ENCODE measurements at regions not wholly inside any gene's neighbourhood (a gene's known extent, or its start where the extent isn't known, plus 50 kb on each side); places are given as distances from the start of the nearest gene placed in this dataset.

- DNase-seq = no peak
- WGBS (ENCODE audit: insufficient coverage) = 100% methylated on average over 1 of the region's 3 CpGs
- H3K4me1 ChIP-seq (ENCODE audit: control extremely low read depth in 1 of 4, control insufficient read depth in 4 of 4, insufficient read depth in 4 of 4, low read length in 3 of 4) = peaks cover 9 to 53% (median 36%) of the 10 kb centered on the region in 4 experiments
- CTCF ChIA-PET = interaction anchor here (1.3 to 2.0 kb wide), 2 partner anchors 10 to 16 kb away, joined by 3 to 5 read pairs; no protein-coding TSS in a partner anchor
- no peak overlapping the region for H3K4me3 ChIP-seq (ENCODE audit: control insufficient read depth in 1 of 7, extremely low read depth in 1 of 7, insufficient read depth in 4 of 7, low read depth in 2 of 7, low read length in 6 of 7)
- POLR2A ChIA-PET = no interaction called here
- H3K27me3 ChIP-seq (replicated peaks in 2 of 5; ENCODE audit: control insufficient read depth in 4 of 5, insufficient read depth in 5 of 5, low read length in 4 of 5) = no peaks in the 10 kb centered on the region
- H3K9me3 ChIP-seq (ENCODE audit: control extremely low read depth in 1 of 5, control insufficient read depth in 4 of 5, insufficient read depth in 2 of 5, low read depth in 1 of 5, low read length in 4 of 5) = no peaks in the 10 kb centered on the region
- no peaks in the 10 kb centered on the region for H3K36me3 ChIP-seq (ENCODE audit: control insufficient read depth in 4 of 4, insufficient read depth in 4 of 4, low read length in 3 of 4)
- H3K27ac ChIP-seq (ENCODE audit: insufficient read depth in 1 of 2, low read depth in 1 of 2, low read length in 2 of 2, poor library complexity in 1 of 2, severe bottlenecking in 2 of 2) = no peak overlapping the region
Observed at GRCh38 chr3:18225709-18226108, 199.4 kb downstream of the SATB1 start.

DNA sequence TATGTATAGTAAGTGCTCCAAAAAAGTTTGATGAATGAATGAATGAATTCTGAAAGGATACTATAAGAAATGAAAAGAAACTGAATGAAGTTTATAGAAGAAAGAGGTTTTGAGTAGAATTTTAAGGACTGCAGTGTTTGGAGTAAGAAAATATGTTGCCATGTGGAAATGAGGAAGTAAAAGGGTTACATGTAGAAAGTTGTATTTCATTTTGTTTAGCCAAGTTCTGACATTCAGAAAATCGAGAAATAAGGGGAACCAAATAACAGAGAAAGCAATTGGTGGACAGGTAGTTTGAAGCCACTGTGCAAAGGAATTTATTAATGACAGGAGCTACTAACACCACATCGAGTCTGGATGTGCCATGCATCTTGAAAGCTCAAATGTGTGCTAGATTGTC is 200.7 kb downstream of the SATB1 start:
- H3K27me3 ChIP-seq (replicated peaks in 2 of 5; ENCODE audit: control insufficient read depth in 4 of 5, insufficient read depth in 5 of 5, low read length in 4 of 5) = no peaks in the 10 kb centered on the region
- H3K27ac ChIP-seq (ENCODE audit: insufficient read depth in 1 of 2, low read depth in 1 of 2, low read length in 2 of 2, poor library complexity in 1 of 2, severe bottlenecking in 2 of 2) = peak overlapping the region in 1 of 2 experiments; percentile 12
- no peaks in the 10 kb centered on the region for H3K36me3 ChIP-seq (ENCODE audit: control insufficient read depth in 4 of 4, insufficient read depth in 4 of 4, low read length in 3 of 4)
- H3K4me1 ChIP-seq (ENCODE audit: control extremely low read depth in 1 of 4, control insufficient read depth in 4 of 4, insufficient read depth in 4 of 4, low read length in 3 of 4) = peaks cover 14 to 53% (median 36%) of the 10 kb centered on the region in 4 experiments
- CTCF ChIA-PET = interaction anchor here (1.2 to 2.0 kb wide), 3 partner anchors 9 to 247 kb away, joined by 3 to 5 read pairs (median 4); no protein-coding TSS in a partner anchor
- no peaks in the 10 kb centered on the region for H3K9me3 ChIP-seq (ENCODE audit: control extremely low read depth in 1 of 5, control insufficient read depth in 4 of 5, insufficient read depth in 2 of 5, low read depth in 1 of 5, low read length in 4 of 5)
- POLR2A ChIA-PET = no interaction called here
- H3K4me3 ChIP-seq (ENCODE audit: control insufficient read depth in 1 of 7, extremely low read depth in 1 of 7, insufficient read depth in 4 of 7, low read depth in 2 of 7, low read length in 6 of 7) = peak overlapping the region in 1 of 7 experiments; percentile 1
- WGBS (ENCODE audit: insufficient coverage) = 0% methylated on average over 2 of the region's 2 CpGs
- DNase-seq = peak; percentile 17 to 85 (median 71)

- ChIA-PET POLR2A (interaction anchor here (0.6 to 1.0 kb wide), 2 partner anchors 15 to 158 kb away, joined by 3 read pairs; no protein-coding TSS in a partner anchor), CTCF (interaction anchor here (1.1 to 2.0 kb wide), 4 partner anchors 9 to 247 kb away, joined by 3 to 5 read pairs (median 4); no protein-coding TSS in a partner anchor)
- no peaks in the 10 kb centered on the region for H3K9me3 ChIP-seq (ENCODE audit: control extremely low read depth in 1 of 5, control insufficient read depth in 4 of 5, insufficient read depth in 2 of 5, low read depth in 1 of 5, low read length in 4 of 5)
- H3K4me1 ChIP-seq (ENCODE audit: control extremely low read depth in 1 of 4, control insufficient read depth in 4 of 4, insufficient read depth in 4 of 4, low read length in 3 of 4) = peaks cover 14 to 51% (median 36%) of the 10 kb centered on the region in 4 experiments
- peak; percentile 9 to 67 (median 28) for DNase-seq
- peak overlapping the region in 3 of 7 experiments; percentile 1 to 20 (median 1) for H3K4me3 ChIP-seq (ENCODE audit: control insufficient read depth in 1 of 7, extremely low read depth in 1 of 7, insufficient read depth in 4 of 7, low read depth in 2 of 7, low read length in 6 of 7)
- H3K27ac ChIP-seq (ENCODE audit: insufficient read depth in 1 of 2, low read depth in 1 of 2, low read length in 2 of 2, poor library complexity in 1 of 2, severe bottlenecking in 2 of 2) = peak overlapping the region in 1 of 2 experiments; percentile 12
- no peaks in the 10 kb centered on the region for H3K36me3 ChIP-seq (ENCODE audit: control insufficient read depth in 4 of 4, insufficient read depth in 4 of 4, low read length in 3 of 4)
- WGBS (ENCODE audit: insufficient coverage) = 75% methylated on average over 2 of the region's 6 CpGs
- H3K27me3 ChIP-seq (replicated peaks in 2 of 5; ENCODE audit: control insufficient read depth in 4 of 5, insufficient read depth in 5 of 5, low read length in 4 of 5) = no peaks in the 10 kb centered on the region
Observed at GRCh38 chr3:18223974-18224373, 201.2 kb downstream of the SATB1 start.

DNA sequence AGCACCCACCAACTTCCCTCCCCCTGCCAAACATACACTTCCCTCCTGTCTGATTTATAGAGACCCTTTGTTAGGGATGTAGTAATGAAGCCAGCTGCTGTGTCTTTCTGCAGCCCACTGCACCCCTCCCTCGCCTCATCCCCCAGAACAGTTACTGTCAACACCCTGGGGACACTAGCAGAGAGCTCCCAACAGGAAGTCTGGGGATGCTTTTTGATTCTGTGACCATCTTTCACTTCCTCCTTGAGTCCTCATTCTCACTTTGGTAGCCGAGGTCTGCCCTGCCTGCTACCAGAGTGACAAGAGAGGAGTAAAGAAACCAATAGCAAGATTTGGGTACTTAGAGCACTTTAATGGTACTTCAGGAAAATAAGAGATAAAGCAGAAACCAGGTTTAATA is 201.6 kb downstream of the SATB1 start:
- POLR2A ChIA-PET = interaction anchor here (0.6 to 1.0 kb wide), 2 partner anchors 15 to 158 kb away, joined by 3 read pairs; no protein-coding TSS in a partner anchor
- CTCF ChIA-PET = interaction anchor here (1.1 to 2.0 kb wide), 4 partner anchors 14 to 246 kb away, joined by 3 to 5 read pairs (median 3); no protein-coding TSS in a partner anchor
- Histone ChIP-seq H3K4me1 (ENCODE audit: control extremely low read depth in 1 of 4, control insufficient read depth in 4 of 4, insufficient read depth in 4 of 4, low read length in 3 of 4) (peaks cover 14 to 49% (median 34%) of the 10 kb centered on the region in 4 experiments), H3K9me3 (ENCODE audit: control extremely low read depth in 1 of 5, control insufficient read depth in 4 of 5, insufficient read depth in 2 of 5, low read depth in 1 of 5, low read length in 4 of 5) (no peaks in the 10 kb centered on the region), H3K36me3 (ENCODE audit: control insufficient read depth in 4 of 4, insufficient read depth in 4 of 4, low read length in 3 of 4) (no peaks in the 10 kb centered on the region), H3K27ac (ENCODE audit: insufficient read depth in 1 of 2, low read depth in 1 of 2, low read length in 2 of 2, poor library complexity in 1 of 2, severe bottlenecking in 2 of 2) (peak overlapping the region in 1 of 2 experiments; percentile 12), H3K27me3 (replicated peaks in 2 of 5; ENCODE audit: control insufficient read depth in 4 of 5, insufficient read depth in 5 of 5, low read length in 4 of 5) (no peaks in the 10 kb centered on the region), H3K4me3 (ENCODE audit: control insufficient read depth in 1 of 7, extremely low read depth in 1 of 7, insufficient read depth in 4 of 7, low read depth in 2 of 7, low read length in 6 of 7) (peak overlapping the region in 2 of 7 experiments; percentile 20 to 25)
- no CpG with 5 or more reads among the region's 2 CpGs for WGBS (ENCODE audit: insufficient coverage)
- DNase-seq = peak; percentile 48 to 91 (median 85)

DNA sequence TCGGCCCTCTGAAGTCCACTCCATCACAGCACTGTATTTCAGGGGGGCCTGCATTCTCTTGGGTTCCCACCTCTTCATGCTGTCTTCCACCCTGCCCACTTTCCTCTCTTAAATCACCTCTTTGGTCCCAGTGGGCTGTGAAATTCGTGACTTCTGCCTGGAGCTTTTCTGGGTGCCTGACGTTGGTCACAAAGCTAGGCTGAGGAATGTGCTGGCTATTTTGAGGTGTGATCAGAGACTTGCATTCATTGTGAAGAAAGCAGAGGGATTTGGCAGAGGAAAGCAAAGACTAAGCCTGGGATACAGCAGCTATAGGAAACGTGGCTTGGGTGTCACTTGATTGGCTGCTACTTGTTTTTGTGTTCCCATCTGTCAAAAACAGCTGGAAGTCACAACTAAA is 202.5 kb downstream of the SATB1 start:
- ChIA-PET POLR2A (interaction anchor here (0.6 kb wide), 1 partner anchor 98 kb away, joined by 3 read pairs; no protein-coding TSS in a partner anchor), CTCF (interaction anchor here (1.4 kb wide), 2 partner anchors 12 to 241 kb away, joined by 3 read pairs; no protein-coding TSS in a partner anchor)
- Histone ChIP-seq H3K9me3 (ENCODE audit: control extremely low read depth in 1 of 5, control insufficient read depth in 4 of 5, insufficient read depth in 2 of 5, low read depth in 1 of 5, low read length in 4 of 5) (no peaks in the 10 kb centered on the region), H3K27me3 (replicated peaks in 2 of 5; ENCODE audit: control insufficient read depth in 4 of 5, insufficient read depth in 5 of 5, low read length in 4 of 5) (no peaks in the 10 kb centered on the region), H3K27ac (ENCODE audit: insufficient read depth in 1 of 2, low read depth in 1 of 2, low read length in 2 of 2, poor library complexity in 1 of 2, severe bottlenecking in 2 of 2) (peak overlapping the region in 1 of 2 experiments; percentile 39), H3K4me1 (ENCODE audit: control extremely low read depth in 1 of 4, control insufficient read depth in 4 of 4, insufficient read depth in 4 of 4, low read length in 3 of 4) (peaks cover 14 to 48% (median 30%) of the 10 kb centered on the region in 4 experiments), H3K36me3 (ENCODE audit: control insufficient read depth in 4 of 4, insufficient read depth in 4 of 4, low read length in 3 of 4) (no peaks in the 10 kb centered on the region), H3K4me3 (ENCODE audit: control insufficient read depth in 1 of 7, extremely low read depth in 1 of 7, insufficient read depth in 4 of 7, low read depth in 2 of 7, low read length in 6 of 7) (no peak overlapping the region)
- DNase-seq = no peak
- WGBS (ENCODE audit: insufficient coverage) = 88% methylated on average over 3 of the region's 4 CpGs

- WGBS (ENCODE audit: insufficient coverage) = 89% methylated on average over 5 of the region's 7 CpGs
- no peak overlapping the region for H3K4me3 ChIP-seq (ENCODE audit: control insufficient read depth in 1 of 7, extremely low read depth in 1 of 7, insufficient read depth in 4 of 7, low read depth in 2 of 7, low read length in 6 of 7)
- DNase-seq = peak in 1 of 3 donors; percentile 25
- peaks cover 0 to 3% (median 0%) of the 10 kb centered on the region in 5 experiments for H3K9me3 ChIP-seq (ENCODE audit: control extremely low read depth in 1 of 5, control insufficient read depth in 4 of 5, insufficient read depth in 2 of 5, low read depth in 1 of 5, low read length in 4 of 5)
- no peak overlapping the region for H3K27ac ChIP-seq (ENCODE audit: insufficient read depth in 1 of 2, low read depth in 1 of 2, low read length in 2 of 2, poor library complexity in 1 of 2, severe bottlenecking in 2 of 2)
- CTCF ChIA-PET = no interaction called here
- POLR2A ChIA-PET = no interaction called here
- peaks cover 0 to 4% (median 1%) of the 10 kb centered on the region in 4 experiments for H3K36me3 ChIP-seq (ENCODE audit: control insufficient read depth in 4 of 4, insufficient read depth in 4 of 4, low read length in 3 of 4)
- H3K27me3 ChIP-seq (replicated peaks in 2 of 5; ENCODE audit: control insufficient read depth in 4 of 5, insufficient read depth in 5 of 5, low read length in 4 of 5) = no peaks in the 10 kb centered on the region
- peaks cover 5 to 20% (median 11%) of the 10 kb centered on the region in 4 experiments for H3K4me1 ChIP-seq (ENCODE audit: control extremely low read depth in 1 of 4, control insufficient read depth in 4 of 4, insufficient read depth in 4 of 4, low read length in 3 of 4)
Observed at GRCh38 chr3:18217507-18218174, 207.5 kb downstream of the SATB1 start.

GRCh38 chr3:18216996-18217395 is 208.1 kb downstream of the SATB1 start:
- Histone ChIP-seq H3K27ac (ENCODE audit: insufficient read depth in 1 of 2, low read depth in 1 of 2, low read length in 2 of 2, poor library complexity in 1 of 2, severe bottlenecking in 2 of 2) (no peak overlapping the region), H3K9me3 (ENCODE audit: control extremely low read depth in 1 of 5, control insufficient read depth in 4 of 5, insufficient read depth in 2 of 5, low read depth in 1 of 5, low read length in 4 of 5) (peaks cover 0 to 3% (median 0%) of the 10 kb centered on the region in 5 experiments), H3K27me3 (replicated peaks in 2 of 5; ENCODE audit: control insufficient read depth in 4 of 5, insufficient read depth in 5 of 5, low read length in 4 of 5) (no peaks in the 10 kb centered on the region), H3K4me1 (ENCODE audit: control extremely low read depth in 1 of 4, control insufficient read depth in 4 of 4, insufficient read depth in 4 of 4, low read length in 3 of 4) (peaks cover 0 to 14% (median 6%) of the 10 kb centered on the region in 4 experiments), H3K4me3 (ENCODE audit: control insufficient read depth in 1 of 7, extremely low read depth in 1 of 7, insufficient read depth in 4 of 7, low read depth in 2 of 7, low read length in 6 of 7) (no peak overlapping the region), H3K36me3 (ENCODE audit: control insufficient read depth in 4 of 4, insufficient read depth in 4 of 4, low read length in 3 of 4) (peaks cover 0 to 4% (median 1%) of the 10 kb centered on the region in 4 experiments)
- CTCF ChIA-PET = no interaction called here
- POLR2A ChIA-PET = no interaction called here
- DNase-seq = no peak
- no CpG with 5 or more reads among the region's 3 CpGs for WGBS (ENCODE audit: insufficient coverage)

Data from common myeloid progenitor, CD34-positive (primary cell).